GM12801 (cell line): ENCODE measurements at regions not wholly inside any gene's neighbourhood (a gene's known extent, or its start where the extent isn't known, plus 50 kb on each side); places are given as distances from the start of the nearest gene placed in this dataset.

Source experiments
- CTCF ChIP-seq: IDR thresholded peaks from one replicate; pipeline ENCODE4 v1.5.1; 2011; ENCODE audit warnings: control low read depth; ENCODE audit not compliant: insufficient read length; ENCODE audit errors: extremely low read depth

DNA sequence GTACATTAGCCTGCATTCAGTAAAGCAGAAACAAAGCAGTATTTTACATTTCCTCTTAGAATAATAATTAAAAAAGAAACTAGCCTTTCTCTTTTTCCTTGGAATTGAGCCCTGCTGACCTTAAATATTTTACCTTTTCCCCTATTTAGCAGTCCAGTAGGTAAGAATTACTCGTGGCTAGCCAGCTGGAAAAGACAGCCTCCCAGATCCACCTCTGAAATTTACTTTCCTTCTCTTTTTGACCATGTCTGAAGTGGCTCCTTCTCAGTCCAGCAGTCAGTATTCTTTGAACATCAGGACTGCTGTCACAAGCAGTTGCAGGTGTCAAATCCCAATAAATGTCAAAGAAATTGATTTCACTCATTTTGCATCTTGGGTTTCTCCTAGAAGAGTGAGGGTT, 311.5 kb upstream of the DCBLD2 start:
- TF ChIP-seq CTCF, result no peak

GRCh38 chr3:99211309-99211708, 309.8 kb upstream of the DCBLD2 start:
- TF ChIP-seq CTCF, result no peak

- TF ChIP-seq CTCF, result no peak
Measured at GRCh38 chr3:99199021-99199420, 297.5 kb upstream of the DCBLD2 start.

DNA sequence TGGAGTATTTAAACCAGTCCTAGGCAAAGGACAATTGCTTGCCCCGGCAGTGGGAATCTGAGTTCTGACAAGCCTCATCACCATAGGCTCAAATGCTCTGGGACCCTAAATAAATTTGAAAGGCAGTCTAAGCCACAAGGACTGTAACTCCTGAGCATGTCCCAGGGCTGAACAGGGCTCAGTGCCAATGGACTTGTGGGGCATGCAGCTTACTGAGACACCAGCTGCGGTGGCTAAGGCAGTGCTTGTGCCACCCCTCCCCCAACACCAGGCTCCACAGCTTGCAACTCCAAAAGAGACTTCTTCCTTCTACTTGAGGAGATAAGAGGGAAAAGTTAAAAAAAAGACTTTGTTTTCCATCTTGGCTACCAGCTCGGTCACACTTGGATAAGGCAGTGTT, 289.7 kb upstream of the DCBLD2 start:
- TF ChIP-seq CTCF, result no peak

DNA sequence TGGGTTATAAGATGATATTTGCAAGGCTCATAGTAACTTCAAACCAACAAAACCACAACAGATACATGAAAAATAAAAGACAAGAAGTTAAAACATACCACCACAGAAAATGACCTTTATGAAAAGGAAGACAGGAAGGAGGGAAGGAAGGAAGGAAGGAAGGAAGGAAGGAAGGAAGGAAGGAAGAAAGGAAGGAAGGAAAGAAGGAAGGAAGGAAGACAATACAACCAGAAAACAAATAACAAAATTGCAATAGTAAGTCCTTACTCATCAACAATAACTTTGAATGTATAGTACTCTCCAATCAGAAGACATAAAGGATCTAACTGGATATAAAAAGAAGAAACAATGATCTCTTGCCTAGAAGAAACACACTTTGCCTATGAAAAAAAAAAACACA, 287.4 kb upstream of the DCBLD2 start:
- TF ChIP-seq CTCF, result no peak

DNA sequence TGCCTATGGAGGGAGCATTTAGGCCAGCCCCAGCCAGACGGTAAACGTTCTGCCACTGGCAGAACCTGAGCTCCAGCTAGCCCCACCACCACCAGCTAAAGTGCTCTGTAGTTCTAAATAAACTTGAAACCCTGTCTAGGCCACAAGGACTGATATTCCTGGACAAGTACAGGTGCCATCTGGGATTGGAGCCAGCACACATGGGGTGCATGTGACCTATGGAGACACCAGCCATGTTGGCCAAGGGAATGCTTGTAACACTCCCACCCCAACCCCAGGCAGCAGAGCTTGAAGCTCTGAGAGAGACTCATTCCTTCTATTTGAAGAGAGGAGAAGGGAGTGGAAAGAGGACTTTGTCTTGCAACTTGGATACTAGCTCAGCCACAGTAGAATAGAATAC, 284.5 kb upstream of the DCBLD2 start:
- no peak for TF ChIP-seq CTCF

GRCh38 chr3:99176169-99176964, 274.9 kb upstream of the DCBLD2 start:
- no peak for TF ChIP-seq CTCF
